Psoas muscle (tissue), 7 donors: ENCODE measurements at regions not wholly inside any gene's neighbourhood (a gene's known extent, or its start where the extent isn't known, plus 50 kb on each side); places are given as distances from the start of the nearest gene placed in this dataset.

Source experiments
- ATAC-seq, 4 donors: fragments of 200-7000 bp; cut with Tn5 transposase; one replicate each; pipeline ENCODE4 v1.9.1; 2020; ENCODE audit warnings: moderate library complexity in 3 of 4, mild to moderate bottlenecking in 2 of 4
- DNase-seq, 2 donors: peaks; one replicate each; pipeline ENCODE4 v3.0.0-alpha.2; 2020
- H3K27ac ChIP-seq: fragments of 200-600 bp; one replicate; pipeline ENCODE4 v1.8.0; 2022
- H3K27me3 ChIP-seq, 3 donors: fragments of 200-600 bp in 1 of 3; one replicate each; pipeline versions ENCODE4 v1.6.1 to v1.8.0; 2013 to 2022; ENCODE audit warnings: low read length in 2 of 3, mild to moderate bottlenecking in 2 of 3, moderate library complexity in 1 of 3; ENCODE audit not compliant: insufficient read depth in 3 of 3
- H3K36me3 ChIP-seq, 2 donors: fragments of 200-600 bp in 1 of 2; one replicate each; pipeline versions ENCODE4 v1.6.1 to v1.8.0; 2013 to 2022; ENCODE audit warnings: low read depth in 1 of 2, mild to moderate bottlenecking in 1 of 2, moderate library complexity in 1 of 2; ENCODE audit not compliant: insufficient read depth in 1 of 2
- H3K4me1 ChIP-seq: fragments of 200-600 bp; one replicate; pipeline ENCODE4 v1.8.0; 2022
- H3K4me3 ChIP-seq: fragments of 200-600 bp; one replicate; pipeline ENCODE4 v1.8.0; 2022; ENCODE audit warnings: mild to moderate bottlenecking
- H3K9me3 ChIP-seq: fragments of 200-600 bp; one replicate; pipeline ENCODE4 v1.8.0; 2022
- WGBS, 3 donors: extraction: QIAGEN DNeasy Blood & Tissue Kit; methylation state at CpG; one replicate each; pipeline versions ENCODE4 v1.1.6 to v1.1.7; 2013; 5-methylcytosine and 5-hydroxymethylcytosine counted together
- intact Hi-C, 2 donors: fragments of 100-400 bp; cut with DNase I; formaldehyde crosslinking; loops; one replicate each; pipeline versions ENCODE4 v1.11.0 to v1.14.2; 2022
- TF ChIP-seq, protein P1 (sequence below): fragments of 200-600 bp; IDR thresholded peaks from one replicate; pipeline ENCODE4 v1.8.0; 2022; ENCODE audit warnings: antibody characterized with exemption
- donor health status: healthy with polysubstance abuse.
- donor health status: DM: no; HTN: no; CAD: no; lungs with moderate emphysema.
- donor health status: Bipolar disorder and iron deficiency.
- donor health status: healthy.
- donor health status: DM: yes; HTN: yes; CAD: no.
- donor health status: DM: no; HTN: no; CAD: no.
- donor health status: DM: yes; HTN: yes; CAD: no.

DNA sequence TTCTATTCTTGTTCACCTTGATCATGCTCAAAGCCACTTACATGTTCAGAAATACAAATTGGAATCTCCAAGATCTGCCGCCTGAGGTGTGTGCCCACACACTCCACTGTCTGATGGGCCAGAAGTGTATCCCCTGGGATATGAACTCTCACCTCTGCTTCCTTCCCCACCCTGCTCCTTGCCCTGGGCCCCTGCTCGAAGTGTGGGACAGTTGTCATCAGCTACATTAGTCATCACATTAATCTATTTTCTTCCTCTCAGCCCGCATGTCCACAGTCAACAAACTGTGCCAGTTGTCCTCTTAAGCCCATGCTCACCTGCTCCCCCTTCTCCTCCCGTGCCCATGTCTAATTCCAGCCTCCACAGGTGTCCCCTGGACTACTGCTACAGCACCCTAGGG lies 154.7 kb downstream of the PTPN20 start:
- Histone ChIP-seq H3K4me3 (no peak overlapping the region), H3K27me3 (no peaks in the 10 kb centered on the region), H3K9me3 (no peaks in the 10 kb centered on the region), H3K27ac (no peak overlapping the region), H3K36me3 (no peaks in the 10 kb centered on the region), H3K4me1 (peaks cover 3% of the 10 kb centered on the region)
- TF ChIP-seq, protein P1, sequence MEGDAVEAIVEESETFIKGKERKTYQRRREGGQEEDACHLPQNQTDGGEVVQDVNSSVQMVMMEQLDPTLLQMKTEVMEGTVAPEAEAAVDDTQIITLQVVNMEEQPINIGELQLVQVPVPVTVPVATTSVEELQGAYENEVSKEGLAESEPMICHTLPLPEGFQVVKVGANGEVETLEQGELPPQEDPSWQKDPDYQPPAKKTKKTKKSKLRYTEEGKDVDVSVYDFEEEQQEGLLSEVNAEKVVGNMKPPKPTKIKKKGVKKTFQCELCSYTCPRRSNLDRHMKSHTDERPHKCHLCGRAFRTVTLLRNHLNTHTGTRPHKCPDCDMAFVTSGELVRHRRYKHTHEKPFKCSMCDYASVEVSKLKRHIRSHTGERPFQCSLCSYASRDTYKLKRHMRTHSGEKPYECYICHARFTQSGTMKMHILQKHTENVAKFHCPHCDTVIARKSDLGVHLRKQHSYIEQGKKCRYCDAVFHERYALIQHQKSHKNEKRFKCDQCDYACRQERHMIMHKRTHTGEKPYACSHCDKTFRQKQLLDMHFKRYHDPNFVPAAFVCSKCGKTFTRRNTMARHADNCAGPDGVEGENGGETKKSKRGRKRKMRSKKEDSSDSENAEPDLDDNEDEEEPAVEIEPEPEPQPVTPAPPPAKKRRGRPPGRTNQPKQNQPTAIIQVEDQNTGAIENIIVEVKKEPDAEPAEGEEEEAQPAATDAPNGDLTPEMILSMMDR, result no peak
- 44 to 51% (median 48%) methylated on average over 4 of the region's 4 CpGs for WGBS, 3 donors
- ATAC-seq (peak in 3 of 4 donors; percentile 33 to 56 (median 50)), DNase-seq (no peak)
- intact Hi-C loops, result no loop called here

DNA sequence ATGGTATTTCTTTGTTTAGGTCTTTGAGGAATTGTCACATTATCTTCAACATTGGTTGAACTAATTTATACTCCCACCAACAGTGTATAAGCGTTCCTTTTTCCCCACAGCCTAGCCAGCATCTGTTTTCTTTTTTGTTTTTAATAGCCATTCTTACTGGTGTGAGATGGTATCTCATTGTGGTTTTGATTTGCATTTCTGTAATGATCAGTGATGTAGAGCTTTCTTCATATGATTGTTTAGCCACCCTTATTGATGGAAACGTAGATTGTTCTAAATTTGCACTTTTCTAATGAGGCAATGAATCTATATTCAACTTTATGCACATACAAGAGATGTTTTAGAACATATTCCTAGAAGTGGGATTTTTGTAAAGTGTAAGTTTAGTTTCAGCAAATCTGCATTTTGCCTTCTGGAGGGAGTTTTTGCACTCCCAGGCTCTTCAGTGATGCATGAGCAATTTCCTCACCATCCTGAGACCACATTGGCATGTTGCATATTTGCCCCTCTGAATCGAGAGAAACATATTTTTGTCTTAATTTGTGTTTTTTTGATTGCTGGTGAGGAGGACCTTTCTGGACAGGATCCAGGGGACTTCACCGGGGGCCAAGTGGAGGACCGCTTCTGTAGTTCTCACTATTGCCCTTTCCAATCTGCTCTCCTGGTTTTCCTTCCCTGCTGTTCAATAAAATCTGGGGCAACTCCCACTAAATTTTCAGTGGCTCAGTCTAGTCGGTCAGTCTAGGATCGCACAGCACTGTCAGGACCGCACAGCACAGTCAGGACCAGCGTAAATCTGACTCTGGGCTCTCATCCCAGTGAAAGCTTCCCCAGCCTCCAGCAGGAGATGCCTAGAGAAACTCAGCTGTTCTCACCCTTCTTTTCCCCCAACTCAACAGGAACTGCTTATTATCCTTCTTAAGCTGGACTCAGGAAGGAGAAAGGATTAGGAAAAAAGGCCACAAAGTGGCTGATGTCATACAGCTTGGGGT lies 157.0 kb downstream of the PTPN20 start:
- H3K36me3 ChIP-seq, result no peaks in the 10 kb centered on the region
- ATAC-seq, result no peak
- intact Hi-C loops, result no loop called here

DNA sequence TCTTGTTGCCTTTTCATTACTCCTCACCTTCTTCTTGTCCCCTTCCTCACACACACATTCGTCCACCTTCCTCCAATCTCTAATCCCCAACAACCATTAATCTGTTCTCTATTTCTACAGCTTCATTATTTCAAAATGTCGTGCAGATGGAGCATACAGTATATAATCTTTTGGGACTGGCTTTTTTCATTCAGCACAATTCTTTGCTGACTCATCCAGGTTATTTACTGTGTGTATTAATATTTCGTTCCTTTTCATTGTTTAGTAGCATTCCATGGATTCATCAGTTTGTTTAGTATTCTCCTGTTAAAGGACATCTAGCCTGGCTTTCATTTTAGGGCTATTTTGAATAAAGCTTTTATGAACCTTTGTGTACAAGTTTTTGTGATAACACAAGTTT lies 159.3 kb downstream of the PTPN20 start:
- H3K27ac ChIP-seq, result no peak overlapping the region
- H3K9me3 ChIP-seq, result no peaks in the 10 kb centered on the region
- no peaks in the 10 kb centered on the region for H3K27me3 ChIP-seq
- H3K36me3 ChIP-seq, result no peaks in the 10 kb centered on the region
- TF ChIP-seq, protein P1, result no peak
- H3K4me3 ChIP-seq, result no peak overlapping the region
- 77 to 89% (median 83%) methylated on average over 3 of the region's 3 CpGs for WGBS, 3 donors
- intact Hi-C loops, result no loop called here
- no peaks in the 10 kb centered on the region for H3K4me1 ChIP-seq
- DNase-seq (no peak), ATAC-seq (no peak)

More for the DNA sequence above, 157.0 kb downstream of the PTPN20 start:
- Histone ChIP-seq H3K4me3 (no peak overlapping the region), H3K27ac (no peak overlapping the region), H3K27me3 (no peaks in the 10 kb centered on the region), H3K4me1 (peaks cover 3% of the 10 kb centered on the region), H3K9me3 (no peaks in the 10 kb centered on the region)
- TF ChIP-seq, protein P1, result no peak
- 73 to 77% (median 75%) methylated on average over 9 of the region's 9 CpGs for WGBS, 3 donors
- no peak for DNase-seq

DNA sequence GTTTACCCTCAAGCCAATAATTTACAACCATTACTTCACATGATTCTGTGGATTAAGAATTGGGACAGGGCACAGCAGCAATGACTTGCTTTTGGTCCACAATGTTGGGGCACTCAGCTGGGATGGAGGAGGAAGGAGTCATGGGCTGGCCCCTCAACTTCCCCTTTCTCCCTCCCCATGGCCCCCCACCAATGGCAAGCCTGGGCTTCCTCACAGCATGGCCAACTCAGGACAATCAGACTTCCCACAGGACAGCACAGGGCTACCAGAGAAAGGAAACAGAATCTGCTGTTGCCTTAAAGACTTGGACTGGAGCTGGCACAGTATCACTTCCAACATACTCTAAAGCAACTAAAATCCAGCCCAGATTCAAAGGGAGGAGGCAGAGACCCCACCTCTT lies 160.7 kb downstream of the PTPN20 start:
- ATAC-seq (no peak), DNase-seq (no peak)
- TF ChIP-seq, protein P1, result no peak
- Histone ChIP-seq H3K27me3 (no peaks in the 10 kb centered on the region), H3K27ac (no peak overlapping the region), H3K9me3 (no peaks in the 10 kb centered on the region), H3K4me1 (no peaks in the 10 kb centered on the region), H3K36me3 (no peaks in the 10 kb centered on the region), H3K4me3 (no peak overlapping the region)
- intact Hi-C loops, result no loop called here
